Stimulated activated CD4-positive, alpha-beta T cell treated with anti-CD3 and anti-CD28 coated beads, Interleukin-1b, Interleukin-23, amount 100 ng/mL, for 1 hour (primary cell): ENCODE measurements at regions not wholly inside any gene's neighbourhood (a gene's known extent, or its start where the extent isn't known, plus 50 kb on each side); places are given as distances from the start of the nearest gene placed in this dataset.
"Not testable (repeated sequence)": the region's sequence is repeated elsewhere in the genome, so short reads cannot be mapped to it uniquely, and the experiment has no call there.

Experiments
- DNase-seq, 2 donors: peaks; one replicate each; pipeline ENCODE4 v3.0.0-alpha.2; 2020; ENCODE audit warnings: low read depth in 2 of 2

GRCh38 chr4:19631814-19632213, 619.9 kb upstream of the SLIT2 start:
- no peak for DNase-seq

GRCh38 chr4:19623866-19624265, 627.8 kb upstream of the SLIT2 start:
- DNase-seq, result no peak

- DNase-seq, result no peak
Measured at GRCh38 chr4:19615086-19615689, 636.5 kb upstream of the SLIT2 start.

GRCh38 chr4:19614171-19614570, 637.5 kb upstream of the SLIT2 start:
- DNase-seq, result no peak

GRCh38 chr4:19596342-19596741, 655.4 kb upstream of the SLIT2 start:
- no peak for DNase-seq

DNA sequence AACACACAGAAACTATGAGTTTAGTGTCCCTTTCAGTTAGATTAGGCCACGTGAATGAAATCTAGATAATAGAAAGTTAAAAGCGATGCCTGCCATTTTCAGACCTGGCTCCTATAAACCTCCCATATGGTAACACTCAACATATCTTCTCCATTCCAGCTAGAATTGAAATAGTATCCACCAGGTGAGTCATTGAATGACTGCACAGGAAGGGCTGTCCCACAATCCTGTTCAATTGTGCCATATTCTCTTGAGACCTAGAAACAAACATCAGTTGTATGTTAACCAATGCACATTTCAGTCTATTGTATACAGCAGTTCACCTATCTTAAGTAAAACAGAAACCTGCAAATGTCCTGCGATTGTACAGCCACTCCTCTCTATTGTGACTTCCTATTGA, 659.3 kb upstream of the SLIT2 start:
- no peak for DNase-seq

- no peak for DNase-seq
Measured at GRCh38 chr4:19583827-19584569, 667.7 kb upstream of the SLIT2 start.

DNA sequence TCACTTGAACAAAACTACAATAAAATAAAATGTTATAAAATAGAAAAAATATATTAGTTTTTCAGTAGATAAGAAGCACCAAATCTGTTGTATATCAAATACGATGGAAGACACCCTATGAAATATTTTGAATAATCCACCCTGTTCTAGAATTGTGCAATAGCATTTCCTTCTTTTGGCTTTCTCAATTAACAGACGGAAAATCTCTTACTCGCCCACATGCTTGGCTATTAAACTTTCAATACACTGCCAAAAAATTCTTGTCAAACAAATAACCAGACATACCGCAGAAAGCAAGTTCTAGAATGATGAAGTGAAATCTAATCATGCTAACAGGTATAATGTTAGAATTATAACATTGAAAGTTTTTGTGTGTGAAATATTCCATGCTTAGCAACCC, 671.6 kb upstream of the SLIT2 start:
- no peak for DNase-seq

DNA sequence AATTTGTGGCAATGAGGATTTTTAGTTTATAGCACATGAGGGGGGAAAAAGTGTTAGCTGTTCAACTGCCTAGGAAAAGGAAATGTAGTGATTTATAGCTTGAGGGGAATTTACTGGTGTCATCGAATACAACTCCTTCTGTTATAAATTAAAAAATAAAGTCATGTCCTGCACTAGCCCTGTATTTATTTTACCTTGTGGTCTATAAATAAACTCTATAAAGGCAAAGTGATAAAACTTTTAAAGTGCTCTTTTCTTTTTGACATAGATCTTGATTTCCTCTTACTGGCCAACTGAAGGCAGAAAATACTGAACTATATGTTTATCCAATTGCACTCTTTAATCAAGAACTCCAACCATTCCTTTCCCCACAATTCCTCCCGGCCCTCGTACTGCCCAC, 672.1 kb upstream of the SLIT2 start:
- DNase-seq, result no peak

GRCh38 chr4:19577097-19577496, 674.6 kb upstream of the SLIT2 start:
- DNase-seq, result no peak

GRCh38 chr4:19575924-19576323, 675.8 kb upstream of the SLIT2 start:
- no peak for DNase-seq

DNA sequence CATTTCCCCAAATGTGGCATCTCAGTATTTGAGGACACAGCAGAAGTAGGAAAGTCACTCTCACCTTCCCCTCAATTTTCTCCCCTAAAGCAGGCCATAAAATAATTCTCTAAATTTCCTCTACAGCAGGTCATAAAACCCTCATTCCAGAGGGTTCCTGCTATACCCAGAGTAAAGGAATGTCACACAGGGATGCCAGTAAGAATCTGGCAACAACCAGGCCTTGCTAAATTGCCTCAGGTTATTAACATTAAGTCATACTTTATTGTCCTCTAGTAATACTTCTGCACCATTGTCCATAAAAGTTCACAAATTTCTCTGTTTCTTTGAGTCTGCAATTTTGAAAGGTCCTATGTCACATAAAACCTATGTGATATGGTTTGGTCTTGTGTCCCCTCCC, 685.7 kb upstream of the SLIT2 start:
- DNase-seq, result no peak

GRCh38 chr4:19562456-19562855, 689.2 kb upstream of the SLIT2 start:
- no peak for DNase-seq

- no peak for DNase-seq
Measured at GRCh38 chr4:19557161-19557560, 694.5 kb upstream of the SLIT2 start.

DNA sequence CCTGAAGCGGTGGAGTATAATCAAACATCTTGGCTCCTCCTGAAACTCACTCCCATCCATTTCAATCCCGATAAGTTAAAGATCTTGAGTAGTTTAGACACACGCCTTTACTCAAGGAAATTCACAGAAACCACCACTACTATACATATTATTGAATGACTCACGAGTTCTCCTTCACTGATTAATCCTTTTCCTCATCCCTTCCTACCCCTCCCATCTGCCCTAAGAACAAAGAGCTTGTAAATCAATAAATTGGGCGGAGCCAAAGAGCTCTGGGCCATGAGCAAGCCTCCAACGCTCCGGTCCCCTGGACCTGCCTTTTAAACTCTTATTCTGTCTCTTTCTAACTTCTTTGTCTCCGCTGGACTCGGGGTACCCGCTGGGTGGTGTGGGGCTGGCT, 695.4 kb upstream of the SLIT2 start:
- not testable (repeated sequence) for DNase-seq

DNA sequence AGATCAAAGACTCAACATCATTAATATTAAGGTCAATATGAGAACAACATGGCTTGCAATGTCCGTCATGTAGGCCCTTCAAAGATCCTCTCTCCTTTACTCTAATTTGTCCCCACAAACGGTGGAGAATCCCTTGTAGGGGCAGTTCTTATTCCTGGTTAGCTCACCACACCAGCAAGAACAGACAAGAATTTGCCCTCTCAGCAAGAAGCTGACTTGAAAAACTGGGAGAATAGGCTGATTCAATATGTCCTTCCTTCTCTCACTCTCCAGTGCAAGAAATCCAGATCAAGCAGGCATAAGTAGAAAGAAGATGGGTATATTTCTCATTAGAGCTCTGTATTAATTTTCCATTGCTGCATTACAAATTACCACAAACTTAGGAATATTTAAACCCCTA, 704.2 kb upstream of the SLIT2 start:
- DNase-seq, result no peak

GRCh38 chr4:19544446-19545125, 707.1 kb upstream of the SLIT2 start:
- DNase-seq, result no peak

GRCh38 chr4:19540859-19541540, 710.7 kb upstream of the SLIT2 start:
- no peak for DNase-seq

GRCh38 chr4:19539201-19539600, 712.5 kb upstream of the SLIT2 start:
- DNase-seq, result no peak

- no peak for DNase-seq
Measured at GRCh38 chr4:19534159-19534558, 717.5 kb upstream of the SLIT2 start.

DNA sequence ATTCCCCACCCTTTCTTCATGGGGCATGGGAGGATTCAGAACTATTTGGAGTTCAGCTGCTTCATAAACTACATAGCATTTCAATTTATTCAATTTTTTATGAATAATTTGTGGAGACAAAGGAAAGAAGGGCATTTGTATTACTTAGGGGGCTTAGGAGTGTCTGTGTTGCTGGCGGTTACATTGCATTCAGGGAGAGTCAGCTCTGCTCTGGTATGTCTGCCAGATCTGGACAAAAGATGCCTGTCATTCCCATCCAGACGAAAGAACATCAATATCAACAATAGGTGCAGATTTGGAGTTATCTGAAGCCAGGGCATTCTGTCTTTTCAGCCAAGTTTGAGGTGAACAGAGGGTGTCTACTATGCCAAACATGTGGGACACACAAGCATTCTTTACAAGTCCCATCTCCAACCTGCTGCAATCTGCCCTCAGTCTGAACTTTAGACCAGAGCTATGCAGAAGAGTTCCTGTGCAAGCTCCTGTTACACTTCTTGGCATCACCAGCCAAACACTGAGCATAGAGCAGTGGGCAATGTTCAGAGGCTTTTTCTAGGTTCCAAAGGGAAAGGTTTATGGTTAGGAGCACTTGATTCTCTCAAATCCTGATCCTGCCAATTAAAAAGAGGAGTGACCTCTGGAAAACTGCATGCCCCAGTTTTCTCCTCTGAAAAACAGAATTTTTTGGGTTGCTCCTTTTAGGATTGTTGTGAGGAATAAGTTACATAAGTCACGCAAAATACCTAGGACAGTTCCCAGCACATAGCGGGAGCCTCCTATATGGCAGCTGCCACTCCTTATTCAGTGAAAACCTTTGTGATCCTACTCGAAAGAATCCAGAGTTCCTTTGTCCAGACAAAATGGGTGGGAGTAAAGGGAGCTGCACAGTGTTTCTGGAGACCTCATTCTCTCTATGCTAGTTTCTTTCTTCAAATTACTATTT, 719.5 kb upstream of the SLIT2 start:
- no peak for DNase-seq
